Trophoblast cell (in vitro differentiated cells and primary cell): ENCODE measurements at regions not wholly inside any gene's neighbourhood (a gene's known extent, or its start where the extent isn't known, plus 50 kb on each side); places are given as distances from the start of the nearest gene placed in this dataset.

Experiments
- DNase-seq, 2 donors: peaks; one replicate each; pipeline ENCODE4 v3.0.0-alpha.2; 2016
- H2AFZ ChIP-seq: 2 replicates; pipeline ENCODE4 v1.6.1; 2013; ENCODE audit warnings: low read length, moderate library complexity, mild to moderate bottlenecking; ENCODE audit not compliant: insufficient read depth, poor library complexity
- H2AK5ac ChIP-seq: 2 replicates; pipeline ENCODE4 v1.6.1; 2013; ENCODE audit warnings: mild to moderate bottlenecking, low read length
- H2BK120ac ChIP-seq: 2 replicates; pipeline ENCODE4 v1.6.1; 2013; ENCODE audit warnings: low read length, mild to moderate bottlenecking, moderate library complexity; ENCODE audit not compliant: insufficient read depth, poor library complexity
- H2BK12ac ChIP-seq: 2 replicates; pipeline ENCODE4 v1.6.1; 2013; ENCODE audit warnings: mild to moderate bottlenecking, low read length, moderate library complexity
- H2BK5ac ChIP-seq: 2 replicates; pipeline ENCODE4 v1.6.1; 2013; ENCODE audit warnings: low read length, low read depth, moderate library complexity, mild to moderate bottlenecking; ENCODE audit not compliant: poor library complexity
- H3K14ac ChIP-seq: 2 replicates; pipeline ENCODE4 v1.6.1; 2013; ENCODE audit warnings: mild to moderate bottlenecking, low read length
- H3K18ac ChIP-seq: 2 replicates; pipeline ENCODE4 v1.6.1; 2013; ENCODE audit warnings: mild to moderate bottlenecking, low read length
- H3K23ac ChIP-seq: 2 replicates; pipeline ENCODE4 v1.6.1; 2013; ENCODE audit warnings: low read length
- H3K27ac ChIP-seq: 2 replicates; pipeline ENCODE4 v1.5.1; 2013; ENCODE audit warnings: low read depth, mild to moderate bottlenecking, inconsistent platforms, low read length, moderate library complexity
- H3K27me3 ChIP-seq: 2 replicates; pipeline ENCODE4 v1.6.1; 2013; ENCODE audit warnings: inconsistent platforms, mild to moderate bottlenecking, low read length, moderate library complexity; ENCODE audit not compliant: insufficient read depth
- H3K36me3 ChIP-seq, 2 experiments: 1 replicate in 1 of 2; 2 replicates in 1 of 2; pipeline ENCODE4 v1.6.1; 2013; ENCODE audit warnings: low read length in 2 of 2, mild to moderate bottlenecking in 2 of 2, moderate library complexity in 1 of 2; ENCODE audit not compliant: insufficient read depth in 2 of 2, control insufficient read depth in 1 of 2
- H3K4ac ChIP-seq: 2 replicates; pipeline ENCODE4 v1.6.1; 2013; ENCODE audit warnings: low read depth, mild to moderate bottlenecking, low read length, moderate library complexity
- H3K4me1 ChIP-seq, 2 experiments: 1 replicate in 1 of 2; 2 replicates in 1 of 2; pipeline ENCODE4 v1.6.1; 2013; ENCODE audit warnings: low read length in 2 of 2, mild to moderate bottlenecking in 2 of 2, moderate library complexity in 1 of 2; ENCODE audit not compliant: insufficient read depth in 2 of 2, control insufficient read depth in 1 of 2
- H3K4me2 ChIP-seq: 2 replicates; pipeline ENCODE4 v1.6.1; 2013; ENCODE audit warnings: inconsistent platforms, mild to moderate bottlenecking, low read length, moderate library complexity
- H3K4me3 ChIP-seq: 2 replicates; pipeline ENCODE4 v1.5.1; 2013; ENCODE audit warnings: mild to moderate bottlenecking, low read depth, low read length, inconsistent platforms
- H3K79me1 ChIP-seq: one replicate; pipeline ENCODE4 v1.6.1; 2013; ENCODE audit warnings: low read length
- H3K79me2 ChIP-seq: 2 replicates; pipeline ENCODE4 v1.6.1; 2013; ENCODE audit warnings: low read length, mild to moderate bottlenecking; ENCODE audit not compliant: control insufficient read depth, insufficient read depth, poor library complexity
- H3K9ac ChIP-seq: 2 replicates; pipeline ENCODE4 v1.6.1; 2013; ENCODE audit warnings: mild to moderate bottlenecking, low read length
- H3K9me3 ChIP-seq: 2 replicates; pipeline ENCODE4 v1.6.1; 2013; ENCODE audit warnings: low read depth, mild to moderate bottlenecking, control low read depth, inconsistent platforms, low read length; ENCODE audit not compliant: insufficient read depth
- H4K12ac ChIP-seq: 2 replicates; pipeline ENCODE4 v1.6.1; 2013; ENCODE audit warnings: low read depth, mild to moderate bottlenecking, low read length, moderate library complexity
- H4K8ac ChIP-seq: 2 replicates; pipeline ENCODE4 v1.6.1; 2013; ENCODE audit warnings: low read depth, mild to moderate bottlenecking, low read length, moderate library complexity
- H4K91ac ChIP-seq: one replicate; pipeline ENCODE4 v1.6.1; 2013; ENCODE audit warnings: low read depth, mild to moderate bottlenecking, low read length, moderate library complexity
- WGBS: extraction: QIAGEN DNeasy Blood & Tissue Kit; methylation state at CpG from one replicate; pipeline ENCODE4 v1.1.7; 2013; ENCODE audit warnings: missing lambda C conversion rate; ENCODE audit not compliant: insufficient read length, insufficient coverage; ENCODE audit errors: extremely low coverage; 5-methylcytosine and 5-hydroxymethylcytosine counted together

DNA sequence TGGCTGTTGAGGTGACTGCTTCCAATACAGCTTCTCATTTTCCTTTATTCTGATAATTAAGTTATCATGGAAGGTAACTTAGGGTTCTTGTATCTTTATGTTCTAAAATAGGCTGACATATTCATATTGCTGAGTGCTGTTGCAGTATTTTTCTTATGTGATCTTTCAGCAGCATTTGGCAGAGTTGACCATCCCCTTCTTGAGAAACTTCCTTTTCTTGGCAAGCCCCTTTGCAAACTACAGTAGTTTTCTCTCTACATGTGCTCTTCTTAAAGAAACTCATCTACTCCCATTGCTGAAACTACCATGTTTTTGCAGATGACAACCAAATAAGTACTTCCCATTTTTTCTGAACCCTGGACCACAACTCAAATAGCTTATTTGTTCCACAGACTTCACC lies 476.5 kb upstream of the TRIB2 start:
- DNase-seq, result no peak
- Histone ChIP-seq H3K27me3 (no peaks in the 10 kb centered on the region), H2BK5ac (no peak overlapping the region), H3K27ac (no peak overlapping the region), H3K9ac (no peak overlapping the region), H4K91ac (no peak overlapping the region), H2AFZ (no peak overlapping the region), H4K12ac (no peak overlapping the region), H3K4me2 (no peak overlapping the region), H3K79me1 (no peaks in the 10 kb centered on the region), H3K4me3 (no peak overlapping the region), H3K9me3 (no peaks in the 10 kb centered on the region), H3K14ac (no peak overlapping the region), H3K4me1 (no peaks in the 10 kb centered on the region), H2AK5ac (no peak overlapping the region), H3K79me2 (no peaks in the 10 kb centered on the region), H3K36me3 (no peaks in the 10 kb centered on the region), H3K18ac (no peak overlapping the region), H4K8ac (no peak overlapping the region), H2BK12ac (no peak overlapping the region), H3K4ac (no peak overlapping the region), H3K23ac (no peak overlapping the region), H2BK120ac (no peak overlapping the region)

DNA sequence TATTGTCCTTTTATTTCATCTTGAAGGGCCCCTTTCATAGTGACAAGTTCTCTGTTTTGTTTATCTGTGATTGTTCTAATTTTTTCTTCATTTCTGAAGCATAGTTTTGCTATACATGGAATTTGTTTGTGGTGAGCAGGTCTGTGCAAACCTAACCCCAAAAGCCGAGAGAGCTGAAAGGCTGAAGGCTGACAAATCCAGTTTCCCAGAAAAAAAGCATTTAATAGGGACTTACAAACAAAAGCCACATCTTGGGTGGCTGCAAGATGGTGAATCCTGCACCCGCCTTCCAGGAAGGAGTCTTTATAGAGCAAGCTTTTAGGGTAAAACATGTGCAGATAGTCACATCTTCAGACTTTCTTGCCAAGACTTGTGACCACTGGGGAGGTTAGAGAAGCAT lies 473.4 kb upstream of the TRIB2 start:
- Histone ChIP-seq H4K12ac (no peak overlapping the region), H3K4ac (no peak overlapping the region), H4K91ac (no peak overlapping the region), H3K4me2 (no peak overlapping the region), H2BK5ac (no peak overlapping the region), H3K23ac (no peak overlapping the region), H3K9ac (no peak overlapping the region), H3K79me1 (no peaks in the 10 kb centered on the region), H2BK12ac (no peak overlapping the region), H3K18ac (no peak overlapping the region), H2BK120ac (no peak overlapping the region), H3K4me1 (no peaks in the 10 kb centered on the region), H2AFZ (no peak overlapping the region), H3K27me3 (no peaks in the 10 kb centered on the region), H2AK5ac (no peak overlapping the region), H3K79me2 (no peaks in the 10 kb centered on the region), H3K14ac (no peak overlapping the region), H3K27ac (no peak overlapping the region), H3K4me3 (no peak overlapping the region), H3K9me3 (no peaks in the 10 kb centered on the region), H3K36me3 (no peaks in the 10 kb centered on the region), H4K8ac (no peak overlapping the region)
- no CpG with 5 or more reads among the region's 2 CpGs for WGBS
- no peak for DNase-seq

DNA sequence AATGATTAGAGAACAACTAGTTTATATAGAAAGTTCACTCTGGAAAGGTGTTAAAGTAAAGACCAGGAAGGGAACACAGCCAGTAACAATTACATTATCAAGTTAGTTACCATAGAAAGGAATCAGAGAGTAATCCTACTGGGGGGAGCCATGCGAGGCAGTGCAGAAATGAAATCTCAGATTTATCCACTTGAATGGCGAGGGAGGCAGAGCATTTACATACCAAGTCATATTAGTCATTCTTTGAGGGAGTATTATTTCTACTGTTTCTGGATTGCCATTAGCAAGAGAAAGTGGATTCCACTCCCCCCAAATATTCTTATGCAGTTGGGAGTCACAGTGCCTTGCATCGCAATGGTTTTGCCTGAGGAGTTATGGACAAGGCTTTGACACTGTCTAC lies 472.7 kb upstream of the TRIB2 start:
- no peak overlapping the region for H3K9ac ChIP-seq
- H2BK120ac ChIP-seq, result no peak overlapping the region
- H2AK5ac ChIP-seq, result no peak overlapping the region
- no peak for DNase-seq
- no peak overlapping the region for H2AFZ ChIP-seq
- H3K79me1 ChIP-seq, result no peaks in the 10 kb centered on the region
- H3K23ac ChIP-seq, result no peak overlapping the region
- H4K8ac ChIP-seq, result no peak overlapping the region
- no peaks in the 10 kb centered on the region for H3K9me3 ChIP-seq
- no peaks in the 10 kb centered on the region for H3K4me1 ChIP-seq
- no peak overlapping the region for H3K18ac ChIP-seq
- H3K27me3 ChIP-seq, result no peaks in the 10 kb centered on the region
- H2BK5ac ChIP-seq, result no peak overlapping the region
- H3K4me3 ChIP-seq, result no peak overlapping the region
- H3K36me3 ChIP-seq, result no peaks in the 10 kb centered on the region
- WGBS, result no CpG with 5 or more reads among the region's 3 CpGs
- H4K91ac ChIP-seq, result no peak overlapping the region
- no peak overlapping the region for H2BK12ac ChIP-seq
- no peaks in the 10 kb centered on the region for H3K79me2 ChIP-seq
- no peak overlapping the region for H3K4ac ChIP-seq
- no peak overlapping the region for H4K12ac ChIP-seq
- H3K27ac ChIP-seq, result no peak overlapping the region
- H3K4me2 ChIP-seq, result no peak overlapping the region
- no peak overlapping the region for H3K14ac ChIP-seq

DNA sequence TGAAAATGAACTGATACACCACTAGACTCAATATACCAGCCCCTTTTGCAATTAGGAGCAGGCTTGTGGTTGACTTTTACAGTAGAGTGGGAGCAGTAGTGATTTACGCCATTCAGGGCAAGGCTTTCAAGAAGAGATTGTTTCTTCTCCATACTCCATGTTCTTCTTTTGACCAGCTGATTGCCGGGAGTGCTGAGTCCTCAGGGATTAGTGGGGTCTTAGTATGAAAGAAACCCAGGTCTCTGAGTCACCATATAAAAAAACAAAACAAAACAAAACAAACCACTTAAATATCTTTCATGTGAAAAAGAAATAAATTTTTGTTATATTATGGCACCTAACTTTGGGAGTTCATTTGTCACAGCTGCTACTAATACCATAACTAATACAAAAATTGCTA lies 465.6 kb upstream of the TRIB2 start:
- no peak overlapping the region for H2AK5ac ChIP-seq
- no peak overlapping the region for H3K18ac ChIP-seq
- H3K79me1 ChIP-seq, result no peaks in the 10 kb centered on the region
- no peak overlapping the region for H2BK5ac ChIP-seq
- no peak for DNase-seq
- no peak overlapping the region for H2BK12ac ChIP-seq
- no peaks in the 10 kb centered on the region for H3K79me2 ChIP-seq
- no CpG with 5 or more reads among the region's 2 CpGs for WGBS
- no peak overlapping the region for H3K14ac ChIP-seq
- H3K27ac ChIP-seq, result no peak overlapping the region
- no peaks in the 10 kb centered on the region for H3K4me1 ChIP-seq
- no peak overlapping the region for H4K12ac ChIP-seq
- H3K36me3 ChIP-seq, result no peaks in the 10 kb centered on the region
- no peak overlapping the region for H3K4me2 ChIP-seq
- no peak overlapping the region for H2AFZ ChIP-seq
- H3K4me3 ChIP-seq, result no peak overlapping the region
- no peak overlapping the region for H2BK120ac ChIP-seq
- no peaks in the 10 kb centered on the region for H3K27me3 ChIP-seq
- no peak overlapping the region for H3K23ac ChIP-seq
- H4K8ac ChIP-seq, result no peak overlapping the region
- H3K4ac ChIP-seq, result no peak overlapping the region
- no peak overlapping the region for H3K9ac ChIP-seq
- no peak overlapping the region for H4K91ac ChIP-seq
- H3K9me3 ChIP-seq, result no peaks in the 10 kb centered on the region

DNA sequence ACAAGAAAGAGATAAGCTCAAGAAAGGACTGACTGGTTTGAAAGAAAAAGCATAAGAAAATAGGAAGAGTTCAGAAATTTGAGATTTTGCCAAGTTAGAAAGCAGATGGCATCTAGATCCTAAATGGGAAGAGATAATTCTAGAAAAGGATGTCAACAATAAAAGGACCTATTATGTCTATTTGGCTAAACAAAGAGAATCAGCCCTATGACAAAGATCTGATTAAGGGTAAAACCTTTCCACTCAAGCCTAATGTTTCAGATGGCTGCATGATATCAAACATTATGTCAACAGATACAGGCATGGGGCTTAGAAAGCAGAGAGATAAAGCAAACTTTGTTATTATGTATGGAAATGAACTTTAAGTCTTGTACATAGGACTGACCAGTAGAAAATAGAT lies 465.0 kb upstream of the TRIB2 start:
- no peaks in the 10 kb centered on the region for H3K79me2 ChIP-seq
- H3K27ac ChIP-seq, result no peak overlapping the region
- no peak overlapping the region for H2BK120ac ChIP-seq
- H2BK5ac ChIP-seq, result no peak overlapping the region
- DNase-seq, result no peak
- no peak overlapping the region for H3K4me2 ChIP-seq
- no peak overlapping the region for H2AK5ac ChIP-seq
- H4K8ac ChIP-seq, result no peak overlapping the region
- no peaks in the 10 kb centered on the region for H3K27me3 ChIP-seq
- H2BK12ac ChIP-seq, result no peak overlapping the region
- H3K9ac ChIP-seq, result no peak overlapping the region
- H3K14ac ChIP-seq, result no peak overlapping the region
- H3K23ac ChIP-seq, result no peak overlapping the region
- H3K4me3 ChIP-seq, result no peak overlapping the region
- H4K12ac ChIP-seq, result no peak overlapping the region
- no peaks in the 10 kb centered on the region for H3K9me3 ChIP-seq
- no peak overlapping the region for H3K18ac ChIP-seq
- no peak overlapping the region for H2AFZ ChIP-seq
- H3K36me3 ChIP-seq, result no peaks in the 10 kb centered on the region
- H3K4me1 ChIP-seq, result no peaks in the 10 kb centered on the region
- no peaks in the 10 kb centered on the region for H3K79me1 ChIP-seq
- H4K91ac ChIP-seq, result no peak overlapping the region
- H3K4ac ChIP-seq, result no peak overlapping the region
